Heart left ventricle (tissue), 13 donors: ENCODE measurements at regions not wholly inside any gene's neighbourhood (a gene's known extent, or its start where the extent isn't known, plus 50 kb on each side); places are given as distances from the start of the nearest gene placed in this dataset.

ENCODE experiments used
- POLR2A ChIP-seq, 2 donors: fragments of 450-650 bp; IDR thresholded peaks; one replicate each; pipeline ENCODE4 v1.6.1; 2017; ENCODE audit warnings: antibody characterized with exemption in 2 of 2, mild to moderate bottlenecking in 2 of 2, moderate library complexity in 2 of 2
- TF ChIP-seq, protein P1 (sequence below), 12 donors: fragments of 200-600 bp; sonication (generic) in 4 of 12; IDR thresholded peaks; one replicate each; pipeline versions ENCODE4 v1.5.0 to v1.8.0; 2018 to 2022; ENCODE audit warnings: antibody characterized with exemption in 12 of 12, mild to moderate bottlenecking in 5 of 12
- donor health status: ischemic (EF 13 %, LVEDD 7.1; RV severe dilation, severe dysfunction).
- donor health status: DM: no; HTN: yes; CAD: no.
- donor health status: DM: no; HTN: no; CAD: no.
- donor health status: ischemic (EF 25% LVEDD 6.9; RV normal size, moderate dysfunction).
- donor health status: ischemic (EF 25% LVEDD 5.7; RV mildly dilated, moderate dysfunction).
- donor health status: ischemic (EF 35%, LVEDD 5.7; RV mildly dilated, moderate dysfunction).
- donor health status: nonischemic (EF 11% LVEDD 7.7; RV severe dilation, severe dysfunction).
- donor health status: DM: yes; HTN: yes; CAD: no.
- donor health status: PGD.
- donor health status: ischemic (EF 29% LVEDD 5.4; RV normal size, mild dysfunction).
- donor health status: nonischemic (EF 23%, LVEDD 6.1; RV moderate dilation, normal function).

DNA sequence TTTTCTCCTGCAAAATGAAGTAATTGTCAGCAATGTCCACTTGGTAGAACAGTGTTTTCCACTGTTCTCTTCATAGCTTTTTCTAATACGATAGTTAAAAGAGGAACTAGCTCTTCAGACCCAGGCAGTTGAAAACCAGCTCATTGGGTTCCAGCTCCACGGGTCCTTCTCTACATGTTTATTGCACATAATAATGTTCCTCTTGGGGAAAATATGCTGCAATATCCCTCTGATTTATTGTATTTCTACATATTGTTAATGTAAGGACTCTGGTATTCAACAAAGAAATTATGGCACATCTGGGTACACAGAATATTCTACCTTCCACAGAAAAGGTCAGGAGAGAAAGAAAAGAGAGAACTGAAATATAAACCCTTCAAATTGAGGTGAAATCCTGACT, 473.4 kb downstream of the TRIML1 start:
- TF ChIP-seq, protein P1, sequence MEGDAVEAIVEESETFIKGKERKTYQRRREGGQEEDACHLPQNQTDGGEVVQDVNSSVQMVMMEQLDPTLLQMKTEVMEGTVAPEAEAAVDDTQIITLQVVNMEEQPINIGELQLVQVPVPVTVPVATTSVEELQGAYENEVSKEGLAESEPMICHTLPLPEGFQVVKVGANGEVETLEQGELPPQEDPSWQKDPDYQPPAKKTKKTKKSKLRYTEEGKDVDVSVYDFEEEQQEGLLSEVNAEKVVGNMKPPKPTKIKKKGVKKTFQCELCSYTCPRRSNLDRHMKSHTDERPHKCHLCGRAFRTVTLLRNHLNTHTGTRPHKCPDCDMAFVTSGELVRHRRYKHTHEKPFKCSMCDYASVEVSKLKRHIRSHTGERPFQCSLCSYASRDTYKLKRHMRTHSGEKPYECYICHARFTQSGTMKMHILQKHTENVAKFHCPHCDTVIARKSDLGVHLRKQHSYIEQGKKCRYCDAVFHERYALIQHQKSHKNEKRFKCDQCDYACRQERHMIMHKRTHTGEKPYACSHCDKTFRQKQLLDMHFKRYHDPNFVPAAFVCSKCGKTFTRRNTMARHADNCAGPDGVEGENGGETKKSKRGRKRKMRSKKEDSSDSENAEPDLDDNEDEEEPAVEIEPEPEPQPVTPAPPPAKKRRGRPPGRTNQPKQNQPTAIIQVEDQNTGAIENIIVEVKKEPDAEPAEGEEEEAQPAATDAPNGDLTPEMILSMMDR (IDR thresholded peaks at IDR 0.05), result no peak
- TF ChIP-seq POLR2A (IDR thresholded peaks at IDR 0.05), result no peak
